Thymus (tissue), 11 donors: ENCODE measurements at regions not wholly inside any gene's neighbourhood (a gene's known extent, or its start where the extent isn't known, plus 50 kb on each side); places are given as distances from the start of the nearest gene placed in this dataset.
"Not testable (repeated sequence)": the region's sequence is repeated elsewhere in the genome, so short reads cannot be mapped to it uniquely, and the experiment has no call there.

ENCODE experiments used
- DNase-seq, 9 donors: peaks; one replicate each; pipeline ENCODE4 v3.0.0-alpha.2; 2013; ENCODE audit warnings: low spot score in 9 of 9, low read depth in 6 of 9, missing footprints in 1 of 9
- H3K27ac ChIP-seq, 2 donors: one replicate each; pipeline ENCODE4 v1.5.1; 2013; ENCODE audit warnings: control low read depth in 1 of 2, low read depth in 1 of 2, low read length in 1 of 2, mild to moderate bottlenecking in 1 of 2, moderate library complexity in 1 of 2
- H3K27me3 ChIP-seq, 2 donors: one replicate each; pipeline ENCODE4 v1.5.1; 2013; ENCODE audit warnings: low read length in 1 of 2; ENCODE audit not compliant: control insufficient read depth in 2 of 2, insufficient read depth in 1 of 2
- H3K36me3 ChIP-seq, 2 donors: one replicate each; pipeline ENCODE4 v1.5.1; 2013; ENCODE audit warnings: low read length in 1 of 2, mild to moderate bottlenecking in 1 of 2, moderate library complexity in 1 of 2; ENCODE audit not compliant: control insufficient read depth in 2 of 2, insufficient read depth in 2 of 2
- H3K4me1 ChIP-seq, 2 donors: one replicate each; pipeline ENCODE4 v1.5.1; 2013; ENCODE audit warnings: low read length in 2 of 2; ENCODE audit not compliant: control insufficient read depth in 2 of 2, insufficient read depth in 2 of 2
- H3K4me3 ChIP-seq, 2 donors: one replicate each; pipeline ENCODE4 v1.5.1; 2013; ENCODE audit warnings: low read length in 2 of 2, control low read depth in 1 of 2, mild to moderate bottlenecking in 1 of 2
- H3K9me3 ChIP-seq, 2 donors: one replicate each; pipeline ENCODE4 v1.5.1; 2013; ENCODE audit warnings: low read length in 1 of 2, mild to moderate bottlenecking in 1 of 2; ENCODE audit not compliant: control insufficient read depth in 2 of 2, insufficient read depth in 1 of 2
- WGBS: extraction: QIAGEN DNeasy Blood & Tissue Kit; methylation state at CpG from one replicate; pipeline ENCODE4 v1.1.7; 2013; 5-methylcytosine and 5-hydroxymethylcytosine counted together
- donor health status: healthy.

DNA sequence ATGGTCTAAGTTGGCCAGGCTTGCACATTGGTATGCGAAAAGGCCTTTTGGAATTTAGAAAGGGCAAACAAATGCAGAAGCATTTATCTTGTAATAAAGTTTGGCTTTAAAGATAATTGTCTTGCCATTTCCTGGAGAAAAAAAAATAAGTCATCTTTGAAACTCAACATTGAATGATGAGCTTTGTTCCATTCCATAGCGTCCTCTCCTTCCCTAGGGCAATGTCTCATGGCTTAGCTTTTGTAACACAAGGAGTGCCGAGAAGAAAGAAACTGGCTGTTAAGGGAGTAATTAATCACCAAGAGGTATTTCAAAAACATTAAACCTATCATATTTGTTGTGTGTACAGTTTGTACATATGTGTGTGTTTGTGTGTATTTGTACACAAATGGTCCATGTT is 372.3 kb downstream of the NPIPA8 start:
- Histone ChIP-seq H3K4me1 (no peaks in the 10 kb centered on the region), H3K9me3 (peaks cover 0 to 1% of the 10 kb centered on the region in 2 donors), H3K36me3 (no peaks in the 10 kb centered on the region), H3K27ac (no peak overlapping the region), H3K4me3 (no peak overlapping the region), H3K27me3 (no peaks in the 10 kb centered on the region)
- 96% methylated on average over 3 of the region's 3 CpGs for WGBS
- no peak for DNase-seq

DNA sequence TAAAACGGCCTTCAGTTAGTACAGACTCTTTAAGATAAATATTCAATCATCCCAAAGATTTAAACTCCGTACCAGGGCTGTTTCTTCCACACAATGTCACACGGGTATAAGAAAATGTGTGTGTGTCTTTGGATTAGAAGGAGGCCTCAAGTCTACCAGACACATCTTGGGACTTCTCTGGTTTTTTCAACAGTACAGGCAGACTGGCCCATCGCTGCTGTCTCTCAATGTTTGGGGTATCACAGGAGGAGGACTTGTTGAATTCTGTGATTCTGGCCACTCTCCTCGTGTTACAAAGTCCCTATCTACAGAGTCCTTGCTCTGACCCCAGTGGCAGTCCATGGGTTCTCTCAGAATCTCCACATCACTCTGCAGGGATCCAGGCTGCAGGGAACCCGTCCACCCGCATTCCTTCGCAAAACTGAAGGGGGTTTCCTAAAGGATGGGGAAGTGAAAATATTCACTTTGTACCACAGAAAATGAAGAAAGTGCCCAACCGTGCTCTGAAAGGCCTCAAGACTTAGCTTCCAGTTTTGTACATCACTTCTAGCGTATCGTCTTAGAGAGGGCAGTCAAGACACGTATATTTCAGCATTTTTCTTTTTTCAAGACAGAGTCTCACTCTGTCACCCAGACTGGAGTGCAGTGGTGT is 373.2 kb downstream of the NPIPA8 start:
- WGBS, result 80% methylated on average over 12 of the region's 12 CpGs

DNA sequence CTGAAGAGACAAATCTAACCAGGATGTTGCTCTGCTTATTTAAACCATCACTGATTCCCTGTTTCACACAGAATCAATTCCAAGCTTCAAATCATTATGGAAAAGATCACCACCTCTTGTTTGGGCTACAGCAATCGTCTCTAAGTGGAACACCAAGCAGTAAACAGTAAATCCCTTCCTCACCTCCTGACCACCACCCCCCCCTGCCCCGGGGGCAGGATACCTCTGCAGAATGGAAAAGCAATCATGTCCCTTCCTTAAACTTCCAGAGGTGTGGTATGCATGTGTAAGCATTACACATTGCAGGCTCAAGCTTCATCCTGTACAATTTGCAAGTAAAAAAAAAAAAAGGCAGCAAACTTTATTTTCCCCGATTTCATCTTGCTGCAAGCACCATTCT is 373.8 kb downstream of the NPIPA8 start:
- no peaks in the 10 kb centered on the region for H3K36me3 ChIP-seq
- WGBS, result 87% methylated on average over 3 of the region's 3 CpGs

More for the DNA sequence above, 373.2 kb downstream of the NPIPA8 start:
- DNase-seq, result no peak
- H3K9me3 ChIP-seq, result peaks cover 0 to 1% of the 10 kb centered on the region in 2 donors
- no peaks in the 10 kb centered on the region for H3K27me3 ChIP-seq
- H3K4me1 ChIP-seq, result no peaks in the 10 kb centered on the region
- H3K4me3 ChIP-seq, result no peak overlapping the region
- no peak overlapping the region for H3K27ac ChIP-seq
- H3K36me3 ChIP-seq, result no peaks in the 10 kb centered on the region

DNA sequence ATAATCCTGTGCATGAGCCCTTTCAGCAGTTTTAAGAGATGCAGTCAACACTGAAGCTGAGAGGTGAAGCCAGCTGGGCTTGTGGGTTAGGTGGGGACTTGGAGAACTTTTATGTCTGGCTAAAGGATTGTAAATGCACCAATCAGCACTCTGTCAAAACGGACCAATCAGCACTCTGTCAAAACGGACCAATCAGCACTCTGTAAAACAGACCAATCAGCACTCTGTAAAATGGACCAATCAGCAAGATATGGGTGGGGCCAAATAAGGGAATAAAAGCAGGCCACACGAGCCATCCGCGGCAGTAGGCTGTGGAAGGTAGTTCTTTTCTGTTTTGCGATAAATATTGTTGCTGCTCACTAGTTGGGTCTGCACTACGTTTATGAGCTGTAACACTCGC is 374.7 kb downstream of the NPIPA8 start:
- not testable (repeated sequence) for H3K9me3 ChIP-seq, DNase-seq, H3K27me3 ChIP-seq, H3K36me3 ChIP-seq, H3K4me1 ChIP-seq, H3K4me3 ChIP-seq, H3K27ac ChIP-seq
- WGBS, result 96% methylated on average over 8 of the region's 8 CpGs

More for the DNA sequence above, 373.8 kb downstream of the NPIPA8 start:
- Histone ChIP-seq H3K27ac (no peak overlapping the region), H3K4me3 (no peak overlapping the region), H3K9me3 (peaks cover 0 to 1% of the 10 kb centered on the region in 2 donors), H3K27me3 (no peaks in the 10 kb centered on the region), H3K4me1 (no peaks in the 10 kb centered on the region)
- no peak for DNase-seq

DNA sequence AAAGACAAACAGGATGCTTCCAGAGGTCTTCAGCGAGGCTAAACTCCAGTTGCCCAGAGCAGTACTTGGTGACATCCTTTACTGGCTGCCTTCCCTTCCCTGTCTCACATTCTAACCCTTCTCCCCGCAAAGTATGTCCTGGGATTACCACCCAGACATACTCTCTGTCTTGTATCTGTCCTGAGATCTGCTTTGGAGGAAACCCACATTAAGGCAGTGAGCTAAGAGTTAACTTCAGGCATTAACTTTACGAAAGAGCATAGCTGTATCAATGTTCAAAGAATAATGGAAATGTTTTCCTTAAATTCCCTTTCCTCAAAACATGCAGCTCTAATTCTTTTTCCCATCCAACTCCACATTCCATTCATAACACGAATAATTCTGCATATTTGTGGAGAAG is 385.2 kb downstream of the NPIPA8 start:
- 89% methylated on average over 4 of the region's 4 CpGs for WGBS

DNA sequence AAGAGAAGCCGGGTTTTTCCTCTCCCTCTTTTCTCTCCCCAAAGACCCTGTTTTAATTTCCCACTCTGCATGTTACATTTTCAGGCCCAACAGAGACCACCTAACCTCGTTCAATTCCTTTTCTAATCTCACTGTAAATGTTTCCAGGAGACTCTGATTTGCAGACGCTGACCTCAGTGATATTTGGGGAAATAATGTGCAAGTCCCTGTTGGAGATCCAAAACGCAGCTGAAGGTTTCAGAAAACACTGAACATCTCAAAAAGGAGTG is 386.6 kb downstream of the NPIPA8 start:
- Histone ChIP-seq H3K27me3 (no peaks in the 10 kb centered on the region), H3K4me3 (no peak overlapping the region), H3K36me3 (no peaks in the 10 kb centered on the region), H3K9me3 (no peaks in the 10 kb centered on the region), H3K27ac (no peak overlapping the region), H3K4me1 (no peaks in the 10 kb centered on the region)
- WGBS, result 21% methylated on average over 4 of the region's 4 CpGs
- DNase-seq, result no peak

More for the DNA sequence above, 385.2 kb downstream of the NPIPA8 start:
- no peaks in the 10 kb centered on the region for H3K36me3 ChIP-seq
- H3K27me3 ChIP-seq, result no peaks in the 10 kb centered on the region
- H3K4me3 ChIP-seq, result no peak overlapping the region
- DNase-seq, result no peak
- H3K4me1 ChIP-seq, result no peaks in the 10 kb centered on the region
- H3K9me3 ChIP-seq, result no peaks in the 10 kb centered on the region
- no peak overlapping the region for H3K27ac ChIP-seq

DNA sequence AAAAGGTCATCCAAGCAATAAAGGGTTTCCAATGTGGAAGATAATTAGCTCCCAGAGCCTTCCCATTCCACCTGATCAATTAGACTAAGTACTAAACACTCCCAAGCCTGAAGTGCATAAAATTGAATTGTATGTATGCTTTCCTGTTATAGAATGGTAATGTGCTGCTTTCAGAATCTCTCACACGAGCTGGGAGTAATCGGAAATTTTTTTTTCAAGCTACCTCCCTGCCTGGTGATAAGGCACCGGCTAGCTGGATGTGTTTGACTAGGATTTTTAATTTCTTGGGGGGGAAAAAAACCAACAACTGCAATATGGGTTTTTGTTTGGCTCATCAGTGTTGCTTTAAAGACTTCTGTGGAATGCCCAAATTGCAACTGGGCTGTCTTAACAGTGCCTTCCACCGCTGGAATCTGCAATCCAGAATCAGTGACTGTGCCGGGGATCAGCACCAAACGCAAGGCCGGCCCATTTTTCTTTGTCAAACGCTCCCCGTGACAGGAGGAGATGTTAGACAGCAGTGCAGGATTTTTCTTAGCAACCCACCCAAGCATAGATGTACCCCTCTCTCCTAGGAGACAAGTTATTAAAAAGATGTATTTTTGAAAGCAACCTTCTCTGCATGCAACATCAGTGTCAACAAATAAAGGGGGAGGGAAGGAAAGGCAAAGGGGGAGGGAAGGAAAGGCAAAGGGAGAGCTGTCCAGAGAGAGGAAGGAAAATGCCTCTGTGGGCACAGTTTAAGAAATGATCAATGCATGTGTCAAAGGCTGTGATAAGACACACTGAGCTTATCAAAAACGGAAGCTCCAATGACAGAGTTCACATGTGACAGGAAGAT is 387.2 kb downstream of the NPIPA8 start:
- 45% methylated on average over 10 of the region's 10 CpGs for WGBS
- H3K27ac ChIP-seq, result no peak overlapping the region
- no peak overlapping the region for H3K4me3 ChIP-seq
- no peaks in the 10 kb centered on the region for H3K36me3 ChIP-seq
- no peak for DNase-seq
- no peaks in the 10 kb centered on the region for H3K27me3 ChIP-seq
- H3K9me3 ChIP-seq, result no peaks in the 10 kb centered on the region
- no peaks in the 10 kb centered on the region for H3K4me1 ChIP-seq

DNA sequence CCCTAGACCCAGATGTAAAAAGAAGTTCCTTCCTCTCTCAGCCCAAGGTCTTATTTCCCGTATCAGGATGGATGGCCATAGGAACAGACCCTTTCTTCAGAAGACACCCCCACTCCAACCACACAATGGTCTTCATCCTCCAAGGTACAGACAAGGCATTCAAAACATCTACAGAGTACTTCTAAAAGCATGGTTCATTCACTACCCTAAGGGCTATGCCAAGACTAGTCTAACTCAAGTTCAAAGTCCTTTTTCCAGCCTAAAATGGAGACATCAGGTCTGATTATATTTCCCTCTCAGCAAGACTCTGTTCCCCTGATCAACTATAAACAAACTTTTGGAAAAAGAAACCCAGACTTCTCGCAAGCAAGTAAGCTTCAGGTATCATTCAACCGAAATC is 388.9 kb downstream of the NPIPA8 start:
- H3K4me1 ChIP-seq, result no peaks in the 10 kb centered on the region
- no peak for DNase-seq
- no peaks in the 10 kb centered on the region for H3K9me3 ChIP-seq
- no peaks in the 10 kb centered on the region for H3K36me3 ChIP-seq
- 95% methylated on average over 3 of the region's 3 CpGs for WGBS
- no peaks in the 10 kb centered on the region for H3K27me3 ChIP-seq
- H3K27ac ChIP-seq, result no peak overlapping the region
- no peak overlapping the region for H3K4me3 ChIP-seq

DNA sequence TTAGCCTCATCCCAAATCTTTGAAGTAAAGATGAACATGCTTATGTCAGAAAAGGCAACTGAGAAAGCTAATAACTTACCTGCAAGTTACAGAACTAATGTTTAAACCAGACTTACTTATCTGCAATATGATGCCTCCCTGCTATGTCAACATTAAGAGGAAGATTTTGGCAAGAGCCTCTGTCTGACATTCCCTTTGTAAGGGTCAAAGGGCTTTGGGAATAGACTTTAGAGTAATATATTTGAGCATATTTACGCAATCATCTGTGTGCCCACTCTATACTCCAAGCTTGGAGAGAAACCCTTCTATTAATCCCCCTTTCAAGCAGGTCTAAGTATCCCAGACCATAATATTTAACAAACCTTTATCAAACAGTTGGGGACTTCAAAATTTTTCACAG is 389.4 kb downstream of the NPIPA8 start:
- H3K9me3 ChIP-seq, result no peaks in the 10 kb centered on the region
- H3K4me3 ChIP-seq, result no peak overlapping the region
- H3K27ac ChIP-seq, result no peak overlapping the region
- DNase-seq, result no peak
- H3K4me1 ChIP-seq, result no peaks in the 10 kb centered on the region
- WGBS, result 98% methylated on average over 1 of the region's 1 CpG
- H3K27me3 ChIP-seq, result no peaks in the 10 kb centered on the region
- no peaks in the 10 kb centered on the region for H3K36me3 ChIP-seq
